Hepatocyte (in vitro differentiated cells): ENCODE measurements at regions not wholly inside any gene's neighbourhood (a gene's known extent, or its start where the extent isn't known, plus 50 kb on each side); places are given as distances from the start of the nearest gene placed in this dataset.

Source experiments
- DNase-seq: peaks from one replicate; pipeline ENCODE4 v3.0.0-alpha.2; 2016; ENCODE audit warnings: low spot score
- H2AFZ ChIP-seq: fragments of 200-600 bp; sonication (generic); 2 replicates; pipeline ENCODE4 v1.6.0; 2016; ENCODE audit warnings: antibody characterized with exemption, mild to moderate bottlenecking
- H3K27ac ChIP-seq: fragments of 200-600 bp; sonication (generic); 2 replicates; pipeline ENCODE4 v1.5.1; 2016; ENCODE audit warnings: mild to moderate bottlenecking
- H3K27me3 ChIP-seq: fragments of 200-600 bp; sonication (generic); 2 replicates; pipeline ENCODE4 v1.6.1; 2016
- H3K36me3 ChIP-seq: fragments of 200-600 bp; sonication (generic); replicated peaks from 2 replicates; pipeline ENCODE4 v1.5.1; 2016; ENCODE audit warnings: low read depth; ENCODE audit not compliant: insufficient read depth
- H3K4me1 ChIP-seq: fragments of 200-600 bp; sonication (generic); 2 replicates; pipeline ENCODE4 v1.5.1; 2016; ENCODE audit warnings: mild to moderate bottlenecking, moderate library complexity; ENCODE audit not compliant: insufficient read depth
- H3K4me2 ChIP-seq: fragments of 200-600 bp; sonication (generic); 2 replicates; pipeline ENCODE4 v1.6.0; 2016
- H3K4me3 ChIP-seq: fragments of 200-600 bp; sonication (generic); 2 replicates; pipeline ENCODE4 v1.5.1; 2016; ENCODE audit warnings: mild to moderate bottlenecking
- H3K79me2 ChIP-seq: fragments of 200-600 bp; sonication (generic); 2 replicates; pipeline ENCODE4 v1.6.0; 2017; ENCODE audit warnings: mild to moderate bottlenecking
- H3K9me2 ChIP-seq: fragments of 200-600 bp; sonication (generic); replicated peaks from 2 replicates; pipeline ENCODE4 v1.6.0; 2017; ENCODE audit warnings: mild to moderate bottlenecking; ENCODE audit not compliant: insufficient read depth
- H3K9me3 ChIP-seq: fragments of 200-600 bp; sonication (generic); 2 replicates; pipeline ENCODE4 v1.5.1; 2016; ENCODE audit warnings: low read depth, mild to moderate bottlenecking
- H4K20me1 ChIP-seq: fragments of 200-600 bp; sonication (generic); 2 replicates; pipeline ENCODE4 v1.6.0; 2016; ENCODE audit warnings: mild to moderate bottlenecking; ENCODE audit not compliant: insufficient read depth, poor library complexity, severe bottlenecking
- CTCF ChIP-seq: fragments of 200-600 bp; sonication (generic); IDR thresholded peaks from 2 replicates; pipeline ENCODE4 v1.5.1; 2016; ENCODE audit warnings: antibody characterized with exemption, mild to moderate bottlenecking; ENCODE audit not compliant: poor library complexity
- EZH2 ChIP-seq: fragments of 200-600 bp; sonication (generic); IDR thresholded peaks from 2 replicates; pipeline ENCODE4 v1.6.1; 2016; ENCODE audit warnings: antibody characterized with exemption, mild to moderate bottlenecking, borderline replicate concordance
- EZH2phosphoT487 ChIP-seq: fragments of 200-600 bp; sonication (generic); IDR thresholded peaks from one replicate; pipeline ENCODE4 v1.6.1; 2018; ENCODE audit warnings: antibody characterized with exemption, mild to moderate bottlenecking, low read depth, moderate library complexity; ENCODE audit not compliant: unreplicated experiment, severe bottlenecking
- WGBS: methylation state at CpG from one replicate; pipeline ENCODE4 v1.1.6; 2016; ENCODE audit warnings: low lambda C conversion rate; ENCODE audit errors: missing lambda C conversion rate; 5-methylcytosine and 5-hydroxymethylcytosine counted together

- no peaks in the 10 kb centered on the region for H3K79me2 ChIP-seq
- no peaks in the 10 kb centered on the region for H3K9me2 ChIP-seq
- no peaks in the 10 kb centered on the region for H4K20me1 ChIP-seq
- no peaks in the 10 kb centered on the region for H3K4me1 ChIP-seq
- no peak overlapping the region for H2AFZ ChIP-seq
- TF ChIP-seq CTCF (no peak), EZH2 (no peak), EZH2phosphoT487 (no peak)
- no peaks in the 10 kb centered on the region for H3K27me3 ChIP-seq
- H3K27ac ChIP-seq: no peak overlapping the region
- no peak for DNase-seq
- 61% methylated on average over 10 of the region's 10 CpGs for WGBS
- H3K4me3 ChIP-seq: no peak overlapping the region
- H3K4me2 ChIP-seq: no peak overlapping the region
- no peaks in the 10 kb centered on the region for H3K36me3 ChIP-seq
- H3K9me3 ChIP-seq: no peaks in the 10 kb centered on the region
These were observed 424.3 kb downstream of the OCA2 start for GRCh38 chr15:27674826-27675225.

DNA sequence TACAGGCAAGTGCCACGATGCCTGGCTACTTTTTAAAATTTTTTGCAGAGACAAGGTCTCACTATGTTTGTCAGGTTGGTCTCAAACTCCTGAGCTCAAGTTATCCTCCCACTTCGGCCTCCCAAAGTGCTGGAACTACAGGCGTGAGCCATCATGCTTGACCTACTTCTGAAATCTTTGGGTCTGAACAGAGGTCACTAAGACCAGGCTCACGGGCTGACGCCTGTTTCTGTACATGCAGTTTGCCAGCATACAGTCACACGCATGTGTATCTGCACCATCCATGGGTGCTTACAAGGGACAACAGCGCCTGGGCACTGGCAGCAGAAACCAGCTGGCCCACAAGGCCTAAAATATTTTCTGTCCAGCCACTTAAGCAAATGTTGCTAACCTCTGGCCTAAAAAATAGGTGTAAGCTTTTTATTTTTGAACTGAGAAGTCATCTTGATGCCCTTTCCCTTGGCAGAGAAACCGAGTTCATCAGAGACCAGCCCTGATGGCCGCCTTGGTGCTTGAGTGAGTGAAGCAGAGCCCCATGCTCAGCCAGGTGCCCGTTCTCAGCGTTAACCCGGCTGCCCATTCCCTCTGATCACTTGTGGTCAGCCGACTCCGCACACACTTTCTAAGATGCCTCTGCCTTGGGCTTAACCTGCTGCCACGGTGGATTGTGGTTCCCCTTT, 425.2 kb downstream of the OCA2 start:
- H3K27me3 ChIP-seq: no peaks in the 10 kb centered on the region
- no peaks in the 10 kb centered on the region for H4K20me1 ChIP-seq
- no peaks in the 10 kb centered on the region for H3K79me2 ChIP-seq
- no peak overlapping the region for H3K27ac ChIP-seq
- no peak overlapping the region for H3K4me3 ChIP-seq
- no peak overlapping the region for H3K4me2 ChIP-seq
- H3K9me2 ChIP-seq: no peaks in the 10 kb centered on the region
- no peak for TF ChIP-seq EZH2
- TF ChIP-seq CTCF: no peak
- no peak overlapping the region for H2AFZ ChIP-seq
- WGBS: 95% methylated on average over 15 of the region's 15 CpGs
- no peaks in the 10 kb centered on the region for H3K36me3 ChIP-seq
- no peaks in the 10 kb centered on the region for H3K4me1 ChIP-seq
- no peak for DNase-seq
- no peaks in the 10 kb centered on the region for H3K9me3 ChIP-seq

GRCh38 chr15:27672537-27672936, 426.6 kb downstream of the OCA2 start:
- Histone ChIP-seq H3K4me1 (no peaks in the 10 kb centered on the region), H3K9me2 (no peaks in the 10 kb centered on the region), H3K4me2 (no peak overlapping the region), H3K27ac (no peak overlapping the region), H3K9me3 (no peaks in the 10 kb centered on the region), H4K20me1 (no peaks in the 10 kb centered on the region), H2AFZ (no peak overlapping the region), H3K79me2 (no peaks in the 10 kb centered on the region), H3K36me3 (no peaks in the 10 kb centered on the region), H3K4me3 (no peak overlapping the region), H3K27me3 (no peaks in the 10 kb centered on the region)
- TF ChIP-seq EZH2phosphoT487 (no peak), CTCF (no peak), EZH2 (no peak)
- WGBS: 95% methylated on average over 8 of the region's 8 CpGs
- no peak for DNase-seq
